HepG2 (cell line): ENCODE measurements at regions not wholly inside any gene's neighbourhood (a gene's known extent, or its start where the extent isn't known, plus 50 kb on each side); places are given as distances from the start of the nearest gene placed in this dataset.
A peak's percentile ranks its signal among the peaks of the same experiment; 100 is the strongest.

Experiments used
- DRAP1 ChIP-seq: IDR thresholded peaks from 2 replicates; pipeline ENCODE4 v1.6.1; 2016; ENCODE audit warnings: missing genetic modification reagents, missing compliant biosample characterization
- HIVEP1 ChIP-seq: sonication (generic); formaldehyde crosslinking; IDR thresholded peaks from 2 replicates; pipeline ENCODE4 v1.4.0; 2020; ENCODE audit warnings: mild to moderate bottlenecking, missing genetic modification reagents
- KLF11 ChIP-seq: IDR thresholded peaks from 2 replicates; pipeline ENCODE4 v1.6.1; 2016; ENCODE audit warnings: missing compliant biosample characterization
- POGZ ChIP-seq: sonication (generic); formaldehyde crosslinking; IDR thresholded peaks from 2 replicates; pipeline ENCODE4 v1.4.0; 2020; ENCODE audit warnings: mild to moderate bottlenecking, missing genetic modification reagents
- REPIN1 ChIP-seq: sonication (generic); formaldehyde crosslinking; IDR thresholded peaks from 2 replicates; pipeline ENCODE4 v1.8.0; 2022; ENCODE audit warnings: missing genetic modification reagents, low read depth, mild to moderate bottlenecking, borderline replicate concordance
- RXRB ChIP-seq: IDR thresholded peaks from 2 replicates; pipeline ENCODE4 v1.6.1; 2016; ENCODE audit warnings: borderline replicate concordance, missing genetic modification reagents, missing compliant biosample characterization
- SMYD3 ChIP-seq: sonication (generic); formaldehyde crosslinking; IDR thresholded peaks from 2 replicates; pipeline ENCODE4 v1.8.1; 2023; ENCODE audit warnings: mild to moderate bottlenecking, missing genetic modification reagents
- ZBTB3 ChIP-seq: sonication (generic); formaldehyde crosslinking; IDR thresholded peaks from 2 replicates; pipeline ENCODE4 v1.4.0; 2020; ENCODE audit warnings: low read depth, mild to moderate bottlenecking, moderate library complexity, missing genetic modification reagents, borderline replicate concordance
- ZHX2 ChIP-seq, 2 experiments: sonication (generic) in 1 of 2; formaldehyde crosslinking in 1 of 2; IDR thresholded peaks; 2 replicates each; pipeline versions ENCODE4 v1.6.1 to v1.9.0; 2014 to 2022; ENCODE audit warnings: antibody characterized with exemption in 1 of 2, borderline replicate concordance in 1 of 2, inconsistent platforms in 1 of 2, low read depth in 1 of 2, missing genetic modification reagents in 1 of 2
- ZNF605 ChIP-seq: sonication (generic); formaldehyde crosslinking; IDR thresholded peaks from 2 replicates; pipeline ENCODE4 v1.8.0; 2022; ENCODE audit warnings: mild to moderate bottlenecking, missing genetic modification reagents
- ZNF687 ChIP-seq: sonication (generic); formaldehyde crosslinking; IDR thresholded peaks from 2 replicates; pipeline ENCODE4 v1.5.1; 2020; ENCODE audit warnings: mild to moderate bottlenecking, missing genetic modification reagents, moderate library complexity
- ZNF878 ChIP-seq: sonication (generic); formaldehyde crosslinking; IDR thresholded peaks from 2 replicates; pipeline ENCODE4 v1.8.1; 2023; ENCODE audit warnings: mild to moderate bottlenecking, missing genetic modification reagents, moderate library complexity
- ZZZ3 ChIP-seq: sonication (generic); formaldehyde crosslinking; IDR thresholded peaks from 2 replicates; pipeline ENCODE4 v1.4.0; 2020; ENCODE audit warnings: missing genetic modification reagents, mild to moderate bottlenecking, borderline replicate concordance
- TF ChIP-seq, protein P1 (sequence below): sonication (generic); formaldehyde crosslinking; IDR thresholded peaks from 2 replicates; pipeline ENCODE4 v1.4.0; 2020; ENCODE audit warnings: missing genetic modification reagents, borderline replicate concordance

- TF ChIP-seq ZBTB3 (CRISPR knock-in tag), result no peak
- TF ChIP-seq DRAP1 (CRISPR knock-in tag), result peak; percentile 39; the same call in 1 of the 2 replicates
- TF ChIP-seq ZZZ3 (CRISPR knock-in tag), result 0 out of 2 replicates have a peak, but pooled peaks have one; percentile 18
- no peak; the same call in 1 of the 2 replicates for TF ChIP-seq POGZ (CRISPR knock-in tag)
- TF ChIP-seq, protein P1, sequence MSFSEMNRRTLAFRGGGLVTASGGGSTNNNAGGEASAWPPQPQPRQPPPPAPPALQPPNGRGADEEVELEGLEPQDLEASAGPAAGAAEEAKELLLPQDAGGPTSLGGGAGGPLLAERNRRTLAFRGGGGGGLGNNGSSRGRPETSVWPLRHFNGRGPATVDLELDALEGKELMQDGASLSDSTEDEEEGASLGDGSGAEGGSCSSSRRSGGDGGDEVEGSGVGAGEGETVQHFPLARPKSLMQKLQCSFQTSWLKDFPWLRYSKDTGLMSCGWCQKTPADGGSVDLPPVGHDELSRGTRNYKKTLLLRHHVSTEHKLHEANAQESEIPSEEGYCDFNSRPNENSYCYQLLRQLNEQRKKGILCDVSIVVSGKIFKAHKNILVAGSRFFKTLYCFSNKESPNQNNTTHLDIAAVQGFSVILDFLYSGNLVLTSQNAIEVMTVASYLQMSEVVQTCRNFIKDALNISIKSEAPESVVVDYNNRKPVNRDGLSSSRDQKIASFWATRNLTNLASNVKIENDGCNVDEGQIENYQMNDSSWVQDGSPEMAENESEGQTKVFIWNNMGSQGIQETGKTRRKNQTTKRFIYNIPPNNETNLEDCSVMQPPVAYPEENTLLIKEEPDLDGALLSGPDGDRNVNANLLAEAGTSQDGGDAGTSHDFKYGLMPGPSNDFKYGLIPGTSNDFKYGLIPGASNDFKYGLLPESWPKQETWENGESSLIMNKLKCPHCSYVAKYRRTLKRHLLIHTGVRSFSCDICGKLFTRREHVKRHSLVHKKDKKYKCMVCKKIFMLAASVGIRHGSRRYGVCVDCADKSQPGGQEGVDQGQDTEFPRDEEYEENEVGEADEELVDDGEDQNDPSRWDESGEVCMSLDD (CRISPR knock-in tag), result peak; percentile 68; the same call in 1 of the 2 replicates
- TF ChIP-seq HIVEP1, result peak; percentile 22; the same call in 1 of the 2 replicates
- TF ChIP-seq KLF11 (CRISPR knock-in tag), result no peak
- no peak for TF ChIP-seq ZHX2 (IDR thresholded peaks at IDR 0.05; ENCODE audit: low read depth)
- no peak for TF ChIP-seq ZHX2 (CRISPR knock-in tag; IDR thresholded peaks at IDR 0.05; ENCODE audit: borderline replicate concordance)
- peak; percentile 17; the same call in 1 of the 2 replicates for TF ChIP-seq RXRB (CRISPR knock-in tag)
- no peak for TF ChIP-seq REPIN1 (CRISPR knock-in tag)
- no peak for TF ChIP-seq ZNF878 (CRISPR knock-in tag)
- no peak for TF ChIP-seq SMYD3 (CRISPR knock-in tag)
- peak; percentile 76 for TF ChIP-seq ZNF605
- TF ChIP-seq ZNF687 (CRISPR knock-in tag), result peak; percentile 50
Observed at GRCh38 chr20:50281831-50282591, 91.4 kb downstream of the CEBPB start (continued).
